H9 (cell line): ENCODE measurements at regions not wholly inside any gene's neighbourhood (a gene's known extent, or its start where the extent isn't known, plus 50 kb on each side); places are given as distances from the start of the nearest gene placed in this dataset.

Experiments used
- DNase-seq: peaks from one replicate; pipeline ENCODE4 v3.0.0-alpha.2; 2017
- H2AFZ ChIP-seq: one replicate; pipeline ENCODE4 v1.6.1; 2013; ENCODE audit warnings: mild to moderate bottlenecking, low read length, control low read depth, moderate library complexity
- H2AK5ac ChIP-seq: 2 replicates; pipeline ENCODE4 v1.6.1; 2013; ENCODE audit warnings: low read length, control low read depth, mixed read lengths; ENCODE audit not compliant: insufficient read length
- H2BK120ac ChIP-seq: one replicate; pipeline ENCODE4 v1.6.1; 2013; ENCODE audit warnings: low read depth, mild to moderate bottlenecking, low read length, control low read depth, inconsistent platforms; ENCODE audit not compliant: poor library complexity, severe bottlenecking
- H2BK12ac ChIP-seq: 2 replicates; pipeline ENCODE4 v1.6.1; 2013; ENCODE audit warnings: low read length, control low read depth, mixed read lengths, low read depth; ENCODE audit not compliant: insufficient read length
- H2BK15ac ChIP-seq: 2 replicates; pipeline ENCODE4 v1.6.1; 2013; ENCODE audit warnings: low read depth, low read length, control low read depth
- H2BK20ac ChIP-seq: one replicate; pipeline ENCODE4 v1.6.1; 2013; ENCODE audit warnings: low read depth, mild to moderate bottlenecking, low read length, control low read depth, inconsistent platforms; ENCODE audit not compliant: poor library complexity, severe bottlenecking
- H2BK5ac ChIP-seq: 2 replicates; pipeline ENCODE4 v1.6.1; 2013; ENCODE audit warnings: low read length, control low read depth, mixed read lengths; ENCODE audit not compliant: insufficient read length
- H3K14ac ChIP-seq: 2 replicates; pipeline ENCODE4 v1.6.1; 2013; ENCODE audit warnings: low read length, control low read depth; ENCODE audit not compliant: insufficient read depth
- H3K18ac ChIP-seq: 2 replicates; pipeline ENCODE4 v1.6.1; 2013; ENCODE audit warnings: low read depth, mild to moderate bottlenecking, mixed read lengths, low read length, control low read depth; ENCODE audit not compliant: insufficient read length
- H3K23ac ChIP-seq: 2 replicates; pipeline ENCODE4 v1.6.1; 2013; ENCODE audit warnings: low read length, control low read depth, mixed read lengths, low read depth; ENCODE audit not compliant: insufficient read length
- H3K23me2 ChIP-seq: 2 replicates; pipeline ENCODE4 v1.6.1; 2013; ENCODE audit warnings: low read depth, mild to moderate bottlenecking, mixed read lengths, low read length, control low read depth; ENCODE audit not compliant: insufficient read length, poor library complexity, severe bottlenecking
- H3K27ac ChIP-seq: 2 replicates; pipeline ENCODE4 v1.5.1; 2013; ENCODE audit warnings: low read length, control low read depth, mixed read lengths, low read depth; ENCODE audit not compliant: insufficient read length
- H3K27me3 ChIP-seq: 2 replicates; pipeline ENCODE4 v1.6.1; 2013; ENCODE audit warnings: low read length, control low read depth, inconsistent platforms; ENCODE audit not compliant: insufficient read depth
- H3K4ac ChIP-seq: 2 replicates; pipeline ENCODE4 v1.6.1; 2013; ENCODE audit warnings: low read depth, mild to moderate bottlenecking, control low read depth, inconsistent platforms, low read length, moderate library complexity
- H3K4me1 ChIP-seq: 2 replicates; pipeline ENCODE4 v1.6.1; 2013; ENCODE audit warnings: low read length, control low read depth, inconsistent platforms; ENCODE audit not compliant: insufficient read depth
- H3K4me2 ChIP-seq: 2 replicates; pipeline ENCODE4 v1.6.1; 2013; ENCODE audit warnings: low read length, control low read depth, mixed read lengths; ENCODE audit not compliant: insufficient read length, insufficient read depth
- H3K56ac ChIP-seq: 2 replicates; pipeline ENCODE4 v1.6.1; 2013; ENCODE audit warnings: low read depth, mild to moderate bottlenecking, mixed read lengths, low read length, control low read depth; ENCODE audit not compliant: insufficient read length
- H3K79me1 ChIP-seq: 2 replicates; pipeline ENCODE4 v1.6.1; 2013; ENCODE audit warnings: low read depth, mild to moderate bottlenecking, moderate library complexity, low read length, control low read depth, inconsistent platforms; ENCODE audit not compliant: insufficient read depth, poor library complexity, severe bottlenecking
- H3K79me2 ChIP-seq: 2 replicates; pipeline ENCODE4 v1.6.1; 2013; ENCODE audit warnings: low read length, control low read depth, inconsistent platforms; ENCODE audit not compliant: insufficient read depth
- H3K9ac ChIP-seq: 2 replicates; pipeline ENCODE4 v1.6.1; 2013; ENCODE audit warnings: low read length, control low read depth, mixed read lengths; ENCODE audit not compliant: insufficient read length; ENCODE audit errors: extremely low read depth
- H3K9me3 ChIP-seq: one replicate; pipeline ENCODE4 v1.6.1; 2013; ENCODE audit warnings: low read depth, low read length, inconsistent platforms; ENCODE audit not compliant: control insufficient read depth
- H3T11ph ChIP-seq: one replicate; pipeline ENCODE4 v1.6.1; 2013; ENCODE audit warnings: mild to moderate bottlenecking, low read length, control low read depth, inconsistent platforms
- H4K20me1 ChIP-seq: one replicate; pipeline ENCODE4 v1.6.1; 2013; ENCODE audit not compliant: control insufficient read depth, insufficient read length, insufficient read depth
- H4K5ac ChIP-seq: 2 replicates; pipeline ENCODE4 v1.6.1; 2013; ENCODE audit warnings: low read depth, mild to moderate bottlenecking, mixed read lengths, low read length, control low read depth; ENCODE audit not compliant: insufficient read length
- H4K8ac ChIP-seq: replicated peaks from 2 replicates; pipeline ENCODE4 v1.6.1; 2013; ENCODE audit warnings: low read length, control low read depth, mixed read lengths, low read depth; ENCODE audit not compliant: insufficient read length
- H4K91ac ChIP-seq: 2 replicates; pipeline ENCODE4 v1.6.1; 2013; ENCODE audit warnings: low read depth, mild to moderate bottlenecking, moderate library complexity, mixed read lengths, low read length, control low read depth; ENCODE audit not compliant: insufficient read length
- H3K27ac Mint-ChIP-seq, 3 experiments: 2 replicates in 2 of 3; 3 replicates in 1 of 3; pipeline ENCODE4 v1.8.0; 2020 to 2021; ENCODE audit warnings: mixed read lengths in 3 of 3, mild to moderate bottlenecking in 1 of 3, moderate library complexity in 1 of 3
- H3K27me3 Mint-ChIP-seq: 2 replicates; pipeline ENCODE4 v1.8.0; 2021; ENCODE audit warnings: low read depth, mild to moderate bottlenecking, moderate library complexity, mixed read lengths
- H3K36me3 Mint-ChIP-seq, 3 experiments: 2 replicates in 2 of 3; 3 replicates in 1 of 3; pipeline ENCODE4 v1.8.0; 2020 to 2021; ENCODE audit warnings: low read depth in 3 of 3, mixed read lengths in 3 of 3; ENCODE audit not compliant: insufficient read depth in 1 of 3
- H3K4me1 Mint-ChIP-seq, 2 experiments: 2 replicates each; pipeline ENCODE4 v1.8.0; 2020; ENCODE audit warnings: mixed read lengths in 2 of 2
- H3K4me3 Mint-ChIP-seq, 2 experiments: 2 replicates in 1 of 2; 3 replicates in 1 of 2; pipeline ENCODE4 v1.8.0; 2020 to 2021; ENCODE audit warnings: mild to moderate bottlenecking in 2 of 2, mixed read lengths in 2 of 2, moderate library complexity in 1 of 2
- H3K9me3 Mint-ChIP-seq, 2 experiments: 2 replicates in 1 of 2; 3 replicates in 1 of 2; pipeline ENCODE4 v1.8.0; 2020; ENCODE audit warnings: mild to moderate bottlenecking in 2 of 2, mixed read lengths in 2 of 2, moderate library complexity in 1 of 2
- CTCF ChIP-seq: fragments of 200-600 bp; sonication (generic); conservative IDR thresholded peaks from 3 replicates; pipeline ENCODE4 v1.8.0; 2021; ENCODE audit warnings: antibody characterized with exemption, mild to moderate bottlenecking
- WGBS: extraction: QIAGEN DNeasy Blood & Tissue Kit; methylation state at CpG from one replicate; pipeline ENCODE4 v1.1.7; 2013; ENCODE audit warnings: missing lambda C conversion rate, low lambda C conversion rate, mixed read lengths; ENCODE audit not compliant: insufficient read length; ENCODE audit errors: extremely low coverage; 5-methylcytosine and 5-hydroxymethylcytosine counted together

DNA sequence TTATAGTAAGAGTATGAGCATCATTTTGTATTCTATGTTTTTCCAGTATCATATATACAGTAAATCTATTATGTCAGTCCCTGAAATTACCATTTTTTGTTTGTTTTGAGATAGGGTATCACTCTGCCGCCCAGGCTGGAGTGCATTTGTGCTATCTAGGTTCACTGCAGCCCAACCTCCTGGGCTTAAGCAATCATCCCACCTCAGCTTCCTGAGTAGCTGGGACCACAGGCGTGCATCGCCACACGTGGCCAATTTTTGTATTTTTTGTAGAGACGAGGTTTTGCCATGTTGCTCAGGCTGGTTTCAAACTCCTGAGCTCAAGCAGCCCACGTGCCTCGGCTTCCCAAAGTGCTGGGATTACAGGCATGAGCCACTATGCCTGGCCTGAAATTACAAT lies 85.6 kb downstream of the ZNF330 start:
- Histone ChIP-seq H4K8ac (no peak overlapping the region), H2BK5ac (no peak overlapping the region), H3T11ph (no peak overlapping the region), H4K91ac (no peak overlapping the region), H4K5ac (no peak overlapping the region), H3K9me3 (no peaks in the 10 kb centered on the region), H2BK15ac (no peak overlapping the region), H3K79me1 (no peaks in the 10 kb centered on the region), H3K23ac (no peak overlapping the region), H3K23me2 (no peaks in the 10 kb centered on the region), H3K9ac (no peak overlapping the region), H3K4me2 (no peak overlapping the region), H2BK12ac (no peak overlapping the region), H2AFZ (no peak overlapping the region), H3K18ac (no peak overlapping the region), H3K79me2 (no peaks in the 10 kb centered on the region), H2AK5ac (no peak overlapping the region), H3K4me1 (no peaks in the 10 kb centered on the region), H3K27ac (no peak overlapping the region), H2BK20ac (no peak overlapping the region), H3K27me3 (no peaks in the 10 kb centered on the region), H3K14ac (no peak overlapping the region), H4K20me1 (no peaks in the 10 kb centered on the region), H3K56ac (no peak overlapping the region), H3K4ac (no peak overlapping the region), H2BK120ac (no peak overlapping the region)
- Mint-ChIP-seq H3K27ac (no peak overlapping the region), H3K36me3 (no peaks in the 10 kb centered on the region), H3K27me3 (peaks cover 2% of the 10 kb centered on the region; the same call in 1 of the 2 replicates), H3K4me3 (no peak overlapping the region), H3K9me3 (no peaks in the 10 kb centered on the region), H3K4me1 (peaks cover 0 to 8% of the 10 kb centered on the region in 2 experiments; a peak in 1 of 4 replicates)
- no peak for TF ChIP-seq CTCF
- DNase-seq, result no peak
- no CpG with 5 or more reads among the region's 7 CpGs for WGBS
